ENCODE measurements at regions not wholly inside any gene's neighbourhood (a gene's known extent, or its start where the extent isn't known, plus 50 kb on each side); places are given as distances from the start of the nearest gene placed in this dataset.

GRCh38 chr15:61661791-61662190 is 398.5 kb downstream of the VPS13C start:
- peak in 2 of 4 donors; percentile 42 to 66 for ATAC-seq

GRCh38 chr15:61660579-61660978 is 399.7 kb downstream of the VPS13C start:
- WGBS, 4 donors: 67 to 75% (median 68%) methylated on average over 2 of the region's 2 CpGs
- Histone ChIP-seq H3K4me1 (peaks cover 0 to 4% (median 0%) of the 10 kb centered on the region in 12 donors), H3K9me3 (peaks cover 0 to 11% (median 0%) of the 10 kb centered on the region in 12 donors), H3K27ac (peak overlapping the region in 1 of 12 donors; percentile 13), H3K36me3 (no peaks in the 10 kb centered on the region), H3K4me3 (no peak overlapping the region), H3K27me3 (peaks cover 0 to 17% (median 3%) of the 10 kb centered on the region in 9 donors)
- ATAC-seq: no peak
- TF ChIP-seq POLR2A (IDR thresholded peaks at IDR 0.05): no peak
- TF ChIP-seq, protein P1, sequence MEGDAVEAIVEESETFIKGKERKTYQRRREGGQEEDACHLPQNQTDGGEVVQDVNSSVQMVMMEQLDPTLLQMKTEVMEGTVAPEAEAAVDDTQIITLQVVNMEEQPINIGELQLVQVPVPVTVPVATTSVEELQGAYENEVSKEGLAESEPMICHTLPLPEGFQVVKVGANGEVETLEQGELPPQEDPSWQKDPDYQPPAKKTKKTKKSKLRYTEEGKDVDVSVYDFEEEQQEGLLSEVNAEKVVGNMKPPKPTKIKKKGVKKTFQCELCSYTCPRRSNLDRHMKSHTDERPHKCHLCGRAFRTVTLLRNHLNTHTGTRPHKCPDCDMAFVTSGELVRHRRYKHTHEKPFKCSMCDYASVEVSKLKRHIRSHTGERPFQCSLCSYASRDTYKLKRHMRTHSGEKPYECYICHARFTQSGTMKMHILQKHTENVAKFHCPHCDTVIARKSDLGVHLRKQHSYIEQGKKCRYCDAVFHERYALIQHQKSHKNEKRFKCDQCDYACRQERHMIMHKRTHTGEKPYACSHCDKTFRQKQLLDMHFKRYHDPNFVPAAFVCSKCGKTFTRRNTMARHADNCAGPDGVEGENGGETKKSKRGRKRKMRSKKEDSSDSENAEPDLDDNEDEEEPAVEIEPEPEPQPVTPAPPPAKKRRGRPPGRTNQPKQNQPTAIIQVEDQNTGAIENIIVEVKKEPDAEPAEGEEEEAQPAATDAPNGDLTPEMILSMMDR (IDR thresholded peaks at IDR 0.05): no peak
- intact Hi-C loops (cut with DNase I): no loop called here
- no peak for DNase-seq

More at GRCh38 chr15:61661791-61662190, 398.5 kb downstream of the VPS13C start:
- Histone ChIP-seq H3K4me1 (peaks cover 0 to 4% (median 0%) of the 10 kb centered on the region in 12 donors), H3K9me3 (peaks cover 0 to 11% (median 0%) of the 10 kb centered on the region in 12 donors), H3K36me3 (no peaks in the 10 kb centered on the region), H3K27me3 (peaks cover 0 to 25% (median 3%) of the 10 kb centered on the region in 9 donors), H3K4me3 (no peak overlapping the region), H3K27ac (peak overlapping the region in 1 of 12 donors; percentile 9)
- TF ChIP-seq, protein P1 (IDR thresholded peaks at IDR 0.05): no peak
- no peak for TF ChIP-seq POLR2A (IDR thresholded peaks at IDR 0.05)
- intact Hi-C loops (cut with DNase I): no loop called here
- WGBS, 4 donors: 36 to 41% (median 39%) methylated on average over 1 of the region's 1 CpG
- DNase-seq: no peak

DNA sequence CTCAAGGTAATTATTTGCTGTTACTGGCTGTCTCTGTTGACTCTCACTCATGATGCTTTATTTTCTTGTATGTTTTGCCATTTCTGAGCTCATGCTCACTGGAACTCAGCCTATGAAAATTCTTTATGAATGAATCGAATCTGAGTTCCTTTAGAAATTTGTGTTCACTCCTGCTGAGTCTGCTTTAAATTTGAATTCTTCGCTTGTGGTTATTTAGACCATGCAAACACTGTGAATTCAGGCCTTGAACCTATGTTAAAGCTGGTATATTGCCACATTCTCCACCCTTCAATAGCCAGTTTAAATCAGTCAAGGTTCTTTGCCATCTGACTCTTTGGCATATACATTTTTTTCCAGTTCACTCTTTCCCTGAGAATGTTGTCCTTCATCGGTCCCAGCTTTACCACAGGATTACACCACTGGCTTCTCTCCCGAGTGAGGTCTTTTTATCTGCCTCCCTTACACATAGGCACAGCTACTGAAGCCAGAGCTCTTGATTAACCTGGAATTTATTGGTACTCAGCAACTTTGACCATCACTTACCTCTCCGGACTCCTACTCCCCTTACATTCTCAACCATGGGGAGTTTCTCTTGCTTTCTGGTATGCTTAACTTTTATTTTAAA is 400.6 kb downstream of the VPS13C start:
- no peak overlapping the region for H3K27ac ChIP-seq
- H3K4me3 ChIP-seq: no peak overlapping the region
- no peak for ATAC-seq
- DNase-seq: no peak
- intact Hi-C loops (cut with DNase I): no loop called here
- TF ChIP-seq POLR2A (IDR thresholded peaks at IDR 0.05): no peak
- TF ChIP-seq, protein P1 (IDR thresholded peaks at IDR 0.05): no peak
- no peaks in the 10 kb centered on the region for H3K36me3 ChIP-seq
- peaks cover 0 to 11% (median 0%) of the 10 kb centered on the region in 12 donors for H3K9me3 ChIP-seq
- WGBS, 4 donors: 64 to 72% (median 70%) methylated on average over 5 of the region's 5 CpGs
- peaks cover 0 to 4% (median 0%) of the 10 kb centered on the region in 12 donors for H3K4me1 ChIP-seq
- H3K27me3 ChIP-seq: peaks cover 0 to 13% (median 3%) of the 10 kb centered on the region in 9 donors

DNA sequence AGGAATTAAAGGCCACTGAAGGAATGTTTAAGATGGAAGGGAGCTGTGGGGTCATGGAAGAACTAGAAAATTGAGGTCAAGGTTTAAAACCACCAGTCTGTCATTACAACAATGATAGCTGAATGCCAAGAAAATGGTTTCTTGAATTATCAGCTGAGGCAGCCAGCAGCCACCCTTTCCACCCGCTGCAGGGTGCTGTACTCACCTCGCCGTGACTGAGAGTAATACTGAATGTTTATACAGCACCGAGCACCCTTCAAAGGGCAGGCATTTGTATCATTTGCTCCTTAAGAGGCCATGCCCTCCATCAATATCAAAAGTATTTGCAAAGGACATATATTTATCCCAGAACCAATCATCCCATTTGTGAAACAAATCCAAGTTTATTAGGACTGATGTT is 402.8 kb downstream of the VPS13C start:
- intact Hi-C loops (cut with DNase I): no loop called here
- Histone ChIP-seq H3K27ac (no peak overlapping the region), H3K4me1 (peaks cover 0 to 8% (median 0%) of the 10 kb centered on the region in 12 donors), H3K9me3 (peaks cover 0 to 11% (median 0%) of the 10 kb centered on the region in 12 donors), H3K36me3 (no peaks in the 10 kb centered on the region), H3K4me3 (no peak overlapping the region), H3K27me3 (peaks cover 0 to 8% (median 0%) of the 10 kb centered on the region in 9 donors)
- WGBS, 4 donors: 81 to 90% (median 88%) methylated on average over 4 of the region's 4 CpGs
- ATAC-seq (no peak), DNase-seq (no peak)
- no peak for TF ChIP-seq POLR2A (IDR thresholded peaks at IDR 0.05)
- TF ChIP-seq, protein P1 (IDR thresholded peaks at IDR 0.05): no peak
